ENCODE measurements at regions not wholly inside any gene's neighbourhood (a gene's known extent, or its start where the extent isn't known, plus 50 kb on each side); places are given as distances from the start of the nearest gene placed in this dataset.

DNA sequence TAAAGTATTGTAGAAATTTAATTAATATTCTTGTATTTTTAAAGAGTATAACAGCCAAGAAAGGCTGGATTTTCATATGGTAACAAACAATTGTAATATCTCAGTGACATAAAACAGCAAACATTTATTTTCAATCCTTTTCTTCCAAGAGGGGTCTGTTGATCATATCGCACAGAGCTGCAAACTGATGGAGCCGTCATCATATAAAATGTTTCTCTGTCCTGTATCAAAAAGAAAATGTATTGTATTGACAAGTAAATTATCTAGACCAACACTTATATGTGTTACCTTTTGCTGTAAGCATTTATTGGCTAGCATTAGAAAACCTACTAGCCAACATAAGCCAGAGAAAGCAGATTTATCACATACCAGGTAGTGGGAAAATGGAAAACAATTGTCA lies 2861.4 kb upstream of the PCDH20 start:
- TF ChIP-seq CTCF (IDR thresholded peaks at IDR 0.05), result no peak
- TF ChIP-seq ZFX (IDR thresholded peaks at IDR 0.05; ENCODE audit: borderline replicate concordance), result no peak
- H3K27ac ChIP-seq, result no peak overlapping the region

DNA sequence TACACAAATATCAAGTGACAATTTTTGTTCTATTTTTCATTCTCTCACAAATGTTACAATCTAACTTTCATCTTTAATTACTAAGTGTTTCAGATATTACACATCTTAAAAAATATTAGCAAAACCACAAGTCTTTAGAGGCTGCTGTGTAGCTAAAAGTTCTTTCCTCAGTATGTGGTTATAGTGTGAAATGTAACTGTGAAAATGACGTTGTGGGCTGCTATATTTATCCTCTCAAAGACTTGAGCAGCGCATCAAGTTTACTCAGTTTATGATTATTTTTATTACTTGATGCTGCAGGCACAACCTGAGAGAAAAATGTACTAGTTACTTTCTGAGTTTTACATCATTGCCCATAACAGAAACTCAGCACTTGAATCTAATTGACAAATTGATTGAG lies 2860.6 kb upstream of the PCDH20 start:
- H3K27ac ChIP-seq, result no peak overlapping the region
- TF ChIP-seq ZFX (IDR thresholded peaks at IDR 0.05; ENCODE audit: borderline replicate concordance), result no peak
- TF ChIP-seq CTCF (IDR thresholded peaks at IDR 0.05), result no peak

DNA sequence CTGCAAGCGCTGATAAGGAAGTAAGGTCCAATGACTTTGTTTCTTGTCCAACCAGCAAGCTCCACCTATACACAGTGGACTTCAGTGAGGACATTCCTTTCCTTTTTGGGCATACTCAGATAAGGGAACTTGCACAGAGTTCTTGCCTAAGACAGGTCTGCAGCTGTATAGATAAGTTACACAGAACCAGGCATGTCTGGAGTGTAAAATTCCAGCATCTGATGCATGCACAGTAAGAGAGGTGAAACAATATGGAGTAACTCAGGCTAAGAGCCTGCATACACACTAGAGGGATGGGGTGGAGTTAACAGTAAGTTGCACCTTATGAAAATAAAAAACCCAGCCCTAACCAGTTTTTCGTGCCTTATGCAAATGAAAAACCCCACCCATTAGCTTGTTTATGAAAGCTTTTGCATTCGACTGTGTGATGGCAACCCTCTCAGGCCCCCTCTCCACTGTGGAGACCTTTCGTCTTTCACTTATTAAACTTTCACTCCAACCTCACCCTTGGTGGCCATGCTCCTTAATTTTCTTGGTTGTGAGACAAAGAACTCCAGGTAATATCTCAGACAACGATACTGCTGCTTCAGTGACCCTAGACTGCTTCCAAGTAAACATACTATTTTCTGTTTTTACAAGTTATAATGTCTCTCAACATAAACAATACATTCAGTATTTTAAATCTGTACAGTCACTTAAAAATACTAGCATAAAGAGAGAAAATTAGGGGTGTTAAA lies 2859.0 kb upstream of the PCDH20 start:
- no peak for TF ChIP-seq CTCF (IDR thresholded peaks at IDR 0.05)
- TF ChIP-seq ZFX (IDR thresholded peaks at IDR 0.05; ENCODE audit: borderline replicate concordance), result no peak
- H3K27ac ChIP-seq, result no peak overlapping the region

DNA sequence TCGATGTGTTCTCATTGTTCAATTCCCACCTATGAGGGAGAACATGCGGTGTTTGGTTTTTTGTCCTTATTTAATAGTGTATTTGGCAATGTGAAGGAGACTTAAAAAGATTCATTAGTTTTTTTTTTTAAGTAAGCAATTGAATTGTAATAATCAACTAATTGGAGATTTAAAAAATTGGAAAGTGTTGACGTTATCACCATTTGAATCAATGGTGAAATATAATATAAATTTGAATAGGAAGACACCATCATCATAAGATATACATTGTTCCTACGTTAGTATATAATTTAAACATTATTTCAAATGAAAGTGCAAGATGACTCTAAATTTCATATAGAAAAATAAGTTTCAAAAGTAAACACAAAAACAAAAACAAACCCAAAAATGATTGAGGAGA lies 2858.1 kb upstream of the PCDH20 start:
- TF ChIP-seq CTCF (IDR thresholded peaks at IDR 0.05) (no peak), ZFX (IDR thresholded peaks at IDR 0.05; ENCODE audit: borderline replicate concordance) (no peak)
- H3K27ac ChIP-seq, result no peak overlapping the region

GRCh38 chr13:64272681-64273080 lies 2857.0 kb upstream of the PCDH20 start:
- no peak overlapping the region for H3K27ac ChIP-seq
- no peak for TF ChIP-seq ZFX (IDR thresholded peaks at IDR 0.05; ENCODE audit: borderline replicate concordance)
- no peak for TF ChIP-seq CTCF (IDR thresholded peaks at IDR 0.05)

- TF ChIP-seq ZFX (IDR thresholded peaks at IDR 0.05; ENCODE audit: borderline replicate concordance), result no peak
- TF ChIP-seq CTCF (IDR thresholded peaks at IDR 0.05), result no peak
- H3K27ac ChIP-seq, result no peak overlapping the region
These were observed 2850.4 kb upstream of the PCDH20 start for GRCh38 chr13:64266024-64266423.

DNA sequence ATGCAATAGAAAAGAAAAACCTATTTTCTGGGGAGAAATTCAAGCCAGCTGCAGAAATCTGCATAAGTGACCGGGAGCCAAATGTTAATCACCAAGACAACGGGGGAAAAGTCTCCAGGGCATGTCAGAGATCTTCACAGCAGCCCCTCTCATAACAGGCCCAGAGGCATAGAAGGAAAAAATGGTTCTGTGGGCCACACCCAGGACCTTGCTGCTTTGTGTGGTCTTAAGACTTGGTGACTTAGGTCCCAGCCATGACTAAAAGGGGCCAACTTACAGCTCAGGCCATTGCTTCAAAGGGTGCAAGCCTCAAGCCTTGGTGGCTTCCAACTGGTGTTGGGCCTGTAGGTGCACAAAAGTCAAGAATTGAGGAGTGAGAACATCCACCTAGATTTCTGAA lies 2847.6 kb upstream of the PCDH20 start:
- no peak overlapping the region for H3K27ac ChIP-seq
- TF ChIP-seq CTCF (IDR thresholded peaks at IDR 0.05) (no peak), ZFX (IDR thresholded peaks at IDR 0.05; ENCODE audit: borderline replicate concordance) (no peak)

Measured in 22Rv1 (cell line).